NCI-H1105 (cell line): ENCODE measurements at regions not wholly inside any gene's neighbourhood (a gene's known extent, or its start where the extent isn't known, plus 50 kb on each side); places are given as distances from the start of the nearest gene placed in this dataset.

Source experiments
- DNase-seq: peaks from one replicate; lab custom pipeline; 2025; lab: John Stamatoyannopoulos, UW

GRCh38 chr18:33957707-33958106, 267.0 kb downstream of the NOL4 start:
- peak; percentile 45 for DNase-seq

- no peak for DNase-seq
Measured at GRCh38 chr18:33951031-33951430, 273.7 kb downstream of the NOL4 start.

- DNase-seq: no peak
Measured at GRCh38 chr18:33946336-33946735, 278.4 kb downstream of the NOL4 start.

- DNase-seq: no peak
Measured at GRCh38 chr18:33944493-33944892, 280.2 kb downstream of the NOL4 start.

DNA sequence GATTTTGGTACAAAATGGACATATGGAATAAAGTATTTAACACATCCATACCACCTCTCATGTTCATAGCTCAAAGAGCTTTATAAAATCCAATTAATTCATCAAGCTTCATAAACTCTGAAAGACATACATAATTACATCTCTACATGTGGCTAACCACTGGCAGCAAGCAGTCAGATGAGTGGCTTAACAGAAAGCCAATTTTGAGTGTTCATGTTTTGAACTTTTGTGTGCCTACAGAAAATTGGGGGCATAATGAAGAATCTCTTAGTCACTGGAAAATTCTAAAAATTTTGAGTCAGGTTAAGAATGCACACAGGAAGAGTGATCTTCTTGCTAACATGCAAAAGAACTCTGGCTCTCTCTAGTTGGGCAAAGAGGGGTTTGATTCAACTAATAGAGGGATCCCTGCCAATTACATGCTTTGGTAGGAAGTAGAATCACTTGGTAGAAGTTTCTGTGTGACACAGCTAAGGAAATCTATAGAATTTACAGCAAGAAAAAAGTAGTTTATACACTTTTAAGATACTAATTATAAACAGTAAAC, 287.4 kb downstream of the NOL4 start:
- DNase-seq: no peak

- no peak for DNase-seq
Measured at GRCh38 chr18:33934258-33934657, 290.5 kb downstream of the NOL4 start.

DNA sequence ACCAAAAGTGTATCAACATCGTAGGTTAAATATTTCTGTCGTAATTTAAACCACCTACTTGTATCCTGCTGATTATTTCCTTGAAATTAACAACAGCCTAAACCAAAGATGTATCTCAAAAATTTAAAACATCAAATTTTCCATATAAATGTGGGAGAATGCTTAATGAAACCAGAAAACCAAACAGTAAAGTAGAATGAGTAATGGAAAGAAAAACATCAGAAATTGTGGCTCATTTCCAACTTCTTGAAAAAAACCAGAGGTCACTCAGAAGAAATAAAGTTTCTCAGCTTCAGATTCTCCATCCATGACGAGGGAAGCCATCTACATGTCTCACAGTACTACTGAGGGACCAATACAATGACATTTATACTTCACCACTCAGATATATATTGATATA, 296.5 kb downstream of the NOL4 start:
- no peak for DNase-seq

DNA sequence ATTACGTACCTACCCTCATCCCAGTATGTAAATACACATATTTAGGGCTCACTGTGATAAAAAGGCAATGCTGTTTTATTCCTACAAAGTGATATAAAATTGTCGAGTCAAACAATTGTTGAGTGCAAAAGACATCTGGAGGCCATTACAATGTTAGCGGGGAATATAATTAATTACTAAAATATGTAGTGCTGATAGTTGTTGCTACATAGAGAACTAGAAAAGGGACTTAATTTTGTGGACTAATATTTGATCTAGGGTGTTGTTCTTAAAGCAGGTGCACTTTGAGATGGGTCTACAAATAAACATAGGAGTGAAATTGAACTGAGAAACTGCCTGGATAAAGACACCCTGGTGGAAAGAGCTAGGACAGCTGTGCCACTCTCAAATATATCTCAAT, 300.1 kb downstream of the NOL4 start:
- peak; percentile 25 for DNase-seq

- DNase-seq: peak; percentile 95
Measured at GRCh38 chr18:33923980-33924379, 300.7 kb downstream of the NOL4 start.

DNA sequence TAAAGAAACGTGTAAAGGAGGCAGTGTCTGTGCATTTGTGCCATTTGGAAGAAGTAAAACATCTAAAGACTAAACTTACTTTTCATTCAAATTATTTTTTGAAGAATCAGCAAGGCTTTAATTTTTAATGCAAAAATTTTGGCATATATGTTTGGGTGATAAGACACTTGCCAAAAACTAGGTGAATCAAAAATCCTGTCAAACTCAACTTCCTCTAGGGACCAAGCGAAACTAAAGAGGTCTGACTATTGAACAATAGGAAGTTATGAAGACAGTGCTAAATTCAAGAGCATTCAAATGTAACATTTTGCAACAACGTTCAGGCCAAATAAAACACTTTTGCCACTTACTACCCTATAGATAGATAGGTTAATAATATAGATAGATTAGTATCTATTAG, 306.1 kb downstream of the NOL4 start:
- no peak for DNase-seq

GRCh38 chr18:33916200-33916599, 308.5 kb downstream of the NOL4 start:
- peak; percentile 9 for DNase-seq

DNA sequence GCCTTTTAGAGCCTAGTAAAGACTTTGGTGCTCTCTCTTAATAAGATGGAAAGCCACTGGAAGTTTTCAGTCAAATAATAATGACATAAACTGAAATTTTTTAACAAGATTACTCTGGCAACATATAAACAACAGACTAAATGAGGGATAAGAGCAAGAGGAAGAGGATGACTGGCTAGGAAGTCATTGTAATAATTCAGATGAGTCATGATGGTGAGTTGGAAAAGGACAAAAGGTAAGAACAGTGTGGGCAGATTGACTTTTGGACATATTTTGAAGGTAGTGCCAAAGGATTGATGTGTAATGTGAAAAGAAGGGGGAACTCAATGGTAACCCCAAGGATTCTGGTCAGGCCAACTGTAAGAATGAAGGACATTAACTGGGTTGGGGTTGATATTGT, 310.3 kb downstream of the NOL4 start:
- no peak for DNase-seq

- DNase-seq: no peak
Measured at GRCh38 chr18:33906046-33906445, 318.7 kb downstream of the NOL4 start.

GRCh38 chr18:33901894-33902512, 322.7 kb downstream of the NOL4 start:
- DNase-seq: no peak

GRCh38 chr18:33900638-33901037, 322.6 kb downstream of the ASXL3 start:
- DNase-seq: no peak

- DNase-seq: no peak
Measured at GRCh38 chr18:33898427-33898826, 320.4 kb downstream of the ASXL3 start.

- no peak for DNase-seq
Measured at GRCh38 chr18:33878213-33878612, 300.2 kb downstream of the ASXL3 start.

- DNase-seq: no peak
Measured at GRCh38 chr18:33875029-33875565, 297.1 kb downstream of the ASXL3 start.

DNA sequence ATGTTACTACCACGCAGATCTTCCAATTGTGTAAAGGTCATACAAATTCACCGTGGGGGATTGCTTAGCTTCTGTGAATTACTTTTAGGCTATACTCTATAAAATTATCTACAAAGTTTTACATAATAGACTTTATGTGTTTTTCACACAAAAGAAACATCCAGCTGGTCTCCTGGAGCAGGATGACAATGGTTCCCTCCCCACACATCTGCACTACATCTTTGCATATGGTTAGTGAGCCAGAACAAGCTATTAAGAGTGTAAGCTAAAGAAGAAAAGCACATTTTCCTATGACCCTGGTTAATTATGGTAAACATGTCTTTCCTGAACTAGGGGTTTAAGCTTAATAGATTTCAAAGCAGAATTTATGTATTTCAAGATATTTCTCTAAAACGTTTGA, 295.1 kb downstream of the ASXL3 start:
- no peak for DNase-seq

DNA sequence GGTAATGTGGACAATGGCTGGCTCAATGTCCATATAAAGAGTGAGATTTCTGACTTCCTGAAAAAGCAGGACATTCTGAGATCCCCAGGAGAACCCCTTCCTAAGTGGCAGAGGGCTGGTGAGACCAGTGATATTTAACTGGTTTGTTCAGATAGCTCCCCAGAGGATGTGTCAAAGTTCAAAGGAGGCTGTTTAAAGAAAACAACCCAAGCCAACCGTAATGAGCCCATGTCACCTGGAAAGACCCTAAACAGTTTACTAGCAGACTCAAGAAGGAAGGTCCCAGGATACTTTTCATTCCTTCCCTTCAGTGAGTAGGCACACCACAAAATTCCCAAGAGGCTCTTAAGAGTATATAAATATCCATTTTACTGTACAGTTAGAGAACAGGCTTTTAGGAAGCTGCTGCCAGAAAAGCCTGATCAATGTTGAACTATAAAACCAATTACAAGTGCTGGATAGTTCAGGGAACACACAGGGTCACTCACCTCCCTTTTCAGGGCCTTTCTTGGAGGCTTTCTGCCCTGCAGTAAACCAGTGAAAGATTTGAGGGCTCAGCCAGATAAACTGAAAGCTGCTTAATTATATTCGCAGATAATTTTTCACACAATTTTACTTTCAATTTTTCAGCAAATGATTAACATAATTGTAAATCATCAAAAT, 293.5 kb downstream of the ASXL3 start:
- DNase-seq: no peak

GRCh38 chr18:33870059-33870458, 292.0 kb downstream of the ASXL3 start:
- no peak for DNase-seq

DNA sequence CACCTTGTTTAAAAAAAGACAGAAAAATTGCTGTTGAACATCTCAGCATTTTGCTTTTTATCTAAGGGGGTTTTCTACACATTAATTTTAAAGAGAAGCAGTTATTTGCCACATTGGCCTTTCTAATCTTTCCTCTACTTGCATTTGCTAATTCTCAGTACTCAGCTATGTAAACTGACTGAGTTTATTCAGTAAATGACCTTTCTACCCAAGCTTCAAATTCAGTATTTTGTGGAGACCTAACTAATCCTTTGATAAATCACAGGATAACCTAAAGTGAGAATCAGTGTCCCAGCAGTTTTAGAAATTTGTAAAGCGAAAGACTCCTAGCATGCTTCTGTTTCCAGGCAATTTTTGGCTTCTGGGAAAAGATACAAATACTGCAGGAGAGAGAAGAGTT, 288.4 kb downstream of the ASXL3 start:
- DNase-seq: no peak

DNA sequence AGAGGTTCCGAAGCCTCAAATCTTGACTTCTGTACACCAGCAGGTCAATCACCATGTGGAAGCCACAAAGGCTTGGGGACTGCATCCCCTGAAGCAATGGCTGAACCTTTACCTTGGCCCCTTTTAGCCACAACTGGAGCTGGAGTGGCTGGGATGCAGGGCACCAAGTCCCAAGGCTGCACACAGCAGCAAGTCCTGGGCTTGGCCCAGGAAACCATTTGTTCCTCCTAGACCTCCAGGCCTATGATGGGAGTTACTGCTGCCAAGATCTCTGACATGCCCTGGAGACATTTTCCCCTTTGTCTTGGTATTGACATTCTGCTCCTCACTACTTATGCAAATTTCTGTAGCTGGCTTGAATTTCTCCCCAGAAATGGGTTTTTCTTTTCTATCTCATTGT, 285.9 kb downstream of the ASXL3 start:
- no peak for DNase-seq

DNA sequence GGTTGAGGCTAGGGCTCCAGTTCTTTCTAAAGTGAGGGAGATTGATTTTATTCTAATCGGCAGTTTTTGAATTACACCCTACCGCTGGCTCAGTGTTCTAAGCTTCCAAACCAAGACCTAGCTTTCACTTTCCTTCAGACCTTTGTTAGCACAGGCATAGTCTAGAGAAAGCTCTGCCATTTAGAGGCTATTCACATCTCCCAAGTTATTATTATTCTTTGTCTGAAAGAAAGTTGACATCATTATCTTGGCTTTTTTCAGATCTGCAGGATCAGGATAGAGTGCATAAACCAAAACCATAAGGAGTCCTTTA, 276.8 kb downstream of the ASXL3 start:
- no peak for DNase-seq
